Adrenal gland (tissue), 5 donors: ENCODE measurements at regions not wholly inside any gene's neighbourhood (a gene's known extent, or its start where the extent isn't known, plus 50 kb on each side); places are given as distances from the start of the nearest gene placed in this dataset.

Experiments used
- POLR2A ChIP-seq, 2 donors: fragments of 450-650 bp; IDR thresholded peaks; one replicate each; pipeline ENCODE4 v1.6.1; 2017; ENCODE audit warnings: antibody characterized with exemption in 2 of 2, mild to moderate bottlenecking in 2 of 2, moderate library complexity in 1 of 2
- TF ChIP-seq, protein P1 (sequence below), 6 experiments: fragments of 450-650 bp in 4 of 6; fragments of 200-600 bp in 2 of 6; sonication (generic) in 1 of 6; IDR thresholded peaks; 1 replicate in 5 of 6; 2 replicates in 1 of 6; pipeline versions ENCODE4 v1.5.1 to v1.8.0; 2016 to 2021; ENCODE audit warnings: antibody characterized with exemption in 6 of 6, mild to moderate bottlenecking in 2 of 6, moderate library complexity in 1 of 6
- donor health status: DM: no; HTN: no; CAD: no.

DNA sequence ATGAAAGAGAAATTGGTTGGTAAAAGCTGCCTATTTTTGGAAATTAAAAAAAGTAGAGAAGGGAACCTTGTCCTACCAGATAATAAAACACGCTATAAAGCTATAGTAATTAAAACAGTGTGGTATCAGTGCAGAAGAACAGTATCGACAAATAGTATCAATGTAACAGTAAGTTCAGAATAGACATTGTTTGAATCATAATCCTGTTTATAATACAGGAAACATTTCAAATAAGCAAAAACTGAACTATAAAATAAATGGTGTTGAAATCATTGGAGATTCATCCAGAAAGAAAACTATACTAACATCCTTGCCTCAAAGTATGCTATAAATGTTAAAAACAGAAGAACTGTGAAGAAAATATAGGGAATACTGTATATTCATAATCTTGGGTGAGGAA lies 54.2 kb upstream of the NAP1L1 start:
- TF ChIP-seq, protein P1, sequence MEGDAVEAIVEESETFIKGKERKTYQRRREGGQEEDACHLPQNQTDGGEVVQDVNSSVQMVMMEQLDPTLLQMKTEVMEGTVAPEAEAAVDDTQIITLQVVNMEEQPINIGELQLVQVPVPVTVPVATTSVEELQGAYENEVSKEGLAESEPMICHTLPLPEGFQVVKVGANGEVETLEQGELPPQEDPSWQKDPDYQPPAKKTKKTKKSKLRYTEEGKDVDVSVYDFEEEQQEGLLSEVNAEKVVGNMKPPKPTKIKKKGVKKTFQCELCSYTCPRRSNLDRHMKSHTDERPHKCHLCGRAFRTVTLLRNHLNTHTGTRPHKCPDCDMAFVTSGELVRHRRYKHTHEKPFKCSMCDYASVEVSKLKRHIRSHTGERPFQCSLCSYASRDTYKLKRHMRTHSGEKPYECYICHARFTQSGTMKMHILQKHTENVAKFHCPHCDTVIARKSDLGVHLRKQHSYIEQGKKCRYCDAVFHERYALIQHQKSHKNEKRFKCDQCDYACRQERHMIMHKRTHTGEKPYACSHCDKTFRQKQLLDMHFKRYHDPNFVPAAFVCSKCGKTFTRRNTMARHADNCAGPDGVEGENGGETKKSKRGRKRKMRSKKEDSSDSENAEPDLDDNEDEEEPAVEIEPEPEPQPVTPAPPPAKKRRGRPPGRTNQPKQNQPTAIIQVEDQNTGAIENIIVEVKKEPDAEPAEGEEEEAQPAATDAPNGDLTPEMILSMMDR (IDR thresholded peaks at IDR 0.05): no peak
- TF ChIP-seq POLR2A (IDR thresholded peaks at IDR 0.05): no peak
